ENCODE measurements at regions not wholly inside any gene's neighbourhood (a gene's known extent, or its start where the extent isn't known, plus 50 kb on each side); places are given as distances from the start of the nearest gene placed in this dataset.

DNA sequence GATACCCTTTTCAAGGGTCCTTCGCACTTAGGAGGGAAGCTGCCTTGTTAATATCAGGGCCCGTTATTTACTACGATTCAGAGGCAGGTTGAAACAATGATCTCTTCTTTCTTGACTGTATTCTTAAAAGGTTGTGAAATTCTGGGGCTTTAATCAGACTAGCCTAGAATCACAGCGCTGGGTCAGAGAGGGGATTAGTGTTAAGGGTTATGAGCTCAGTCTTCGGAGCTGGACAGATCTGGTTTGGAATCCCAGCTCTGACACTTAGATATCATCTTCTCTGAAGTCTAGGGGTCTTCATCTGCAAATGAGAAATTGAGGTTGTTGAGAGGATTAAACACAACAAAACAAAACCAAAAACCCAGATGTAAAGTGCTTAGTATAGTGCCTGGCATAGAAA is 77.4 kb downstream of the CD83 start:
- H3K27me3 Mint-ChIP-seq (ENCODE audit: low read depth) = peaks cover 15% of the 10 kb centered on the region
- H2BK12ac ChIP-seq (ENCODE audit: insufficient read length, low read depth, low read length) = no peak overlapping the region
- no peak for DNase-seq
- H3K14ac ChIP-seq (ENCODE audit: insufficient read depth, low read length) = no peak overlapping the region
- H3K4ac ChIP-seq (ENCODE audit: low read depth, low read length) = no peak overlapping the region
- no peak overlapping the region for H2AFZ ChIP-seq (ENCODE audit: low read length)
- no peaks in the 10 kb centered on the region for H3K9me3 ChIP-seq (ENCODE audit: control insufficient read depth, low read depth, low read length)
- no peak overlapping the region for H3K9ac ChIP-seq (ENCODE audit: extremely low read depth, insufficient read length, low read length)
- no peaks in the 10 kb centered on the region for H4K20me1 ChIP-seq (ENCODE audit: control insufficient read depth, insufficient read depth, insufficient read length)
- peaks cover 24 to 25% of the 10 kb centered on the region in 2 experiments for H3K4me1 Mint-ChIP-seq
- TF ChIP-seq, protein P1, sequence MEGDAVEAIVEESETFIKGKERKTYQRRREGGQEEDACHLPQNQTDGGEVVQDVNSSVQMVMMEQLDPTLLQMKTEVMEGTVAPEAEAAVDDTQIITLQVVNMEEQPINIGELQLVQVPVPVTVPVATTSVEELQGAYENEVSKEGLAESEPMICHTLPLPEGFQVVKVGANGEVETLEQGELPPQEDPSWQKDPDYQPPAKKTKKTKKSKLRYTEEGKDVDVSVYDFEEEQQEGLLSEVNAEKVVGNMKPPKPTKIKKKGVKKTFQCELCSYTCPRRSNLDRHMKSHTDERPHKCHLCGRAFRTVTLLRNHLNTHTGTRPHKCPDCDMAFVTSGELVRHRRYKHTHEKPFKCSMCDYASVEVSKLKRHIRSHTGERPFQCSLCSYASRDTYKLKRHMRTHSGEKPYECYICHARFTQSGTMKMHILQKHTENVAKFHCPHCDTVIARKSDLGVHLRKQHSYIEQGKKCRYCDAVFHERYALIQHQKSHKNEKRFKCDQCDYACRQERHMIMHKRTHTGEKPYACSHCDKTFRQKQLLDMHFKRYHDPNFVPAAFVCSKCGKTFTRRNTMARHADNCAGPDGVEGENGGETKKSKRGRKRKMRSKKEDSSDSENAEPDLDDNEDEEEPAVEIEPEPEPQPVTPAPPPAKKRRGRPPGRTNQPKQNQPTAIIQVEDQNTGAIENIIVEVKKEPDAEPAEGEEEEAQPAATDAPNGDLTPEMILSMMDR (conservative IDR thresholded peaks at IDR 0.05) = no peak
- no peak overlapping the region for H4K5ac ChIP-seq (ENCODE audit: insufficient read length, low read depth, low read length)
- H3K4me2 ChIP-seq (ENCODE audit: insufficient read depth, insufficient read length, low read length) = no peak overlapping the region
- no peak overlapping the region for H3K56ac ChIP-seq (ENCODE audit: insufficient read length, low read depth, low read length)
- no peak overlapping the region for H2BK15ac ChIP-seq (ENCODE audit: low read depth, low read length)
- no peak overlapping the region for H2BK5ac ChIP-seq (ENCODE audit: insufficient read length, low read length)
- H3K18ac ChIP-seq (ENCODE audit: insufficient read length, low read depth, low read length) = no peak overlapping the region
- H2BK20ac ChIP-seq (ENCODE audit: low read depth, low read length, poor library complexity, severe bottlenecking) = no peak overlapping the region
- no peaks in the 10 kb centered on the region; the same call in 1 of the 2 replicates for H3K4me1 ChIP-seq (ENCODE audit: insufficient read depth, low read length)
- H3K36me3 Mint-ChIP-seq (ENCODE audit: insufficient read depth in 1 of 3, low read depth in 3 of 3) = no peaks in the 10 kb centered on the region
- WGBS (ENCODE audit: extremely low coverage, insufficient read length, low lambda C conversion rate) = no CpG with 5 or more reads among the region's 5 CpGs
- no peak overlapping the region for H3K4me3 Mint-ChIP-seq
- no peaks in the 10 kb centered on the region for H3K23me2 ChIP-seq (ENCODE audit: insufficient read length, low read depth, low read length, poor library complexity, severe bottlenecking)
- no peaks in the 10 kb centered on the region for H3K79me2 ChIP-seq (ENCODE audit: insufficient read depth, low read length)
- no peaks in the 10 kb centered on the region for H3K27me3 ChIP-seq (ENCODE audit: insufficient read depth, low read length)
- H3K79me1 ChIP-seq (ENCODE audit: insufficient read depth, low read depth, low read length, poor library complexity, severe bottlenecking) = no peaks in the 10 kb centered on the region
- no peak overlapping the region for H4K91ac ChIP-seq (ENCODE audit: insufficient read length, low read depth, low read length)
- H2BK120ac ChIP-seq (ENCODE audit: low read depth, low read length, poor library complexity, severe bottlenecking) = no peak overlapping the region
- H2AK5ac ChIP-seq (ENCODE audit: insufficient read length, low read length) = no peak overlapping the region
- H3T11ph ChIP-seq (ENCODE audit: low read length) = no peak overlapping the region
- peaks cover 0 to 1% of the 10 kb centered on the region in 2 experiments; a peak in 2 of 5 replicates for H3K9me3 Mint-ChIP-seq
- H3K23ac ChIP-seq (ENCODE audit: insufficient read length, low read depth, low read length) = no peak overlapping the region
- H4K8ac ChIP-seq (replicated peaks; ENCODE audit: insufficient read length, low read depth, low read length) = no peak overlapping the region
- no peak overlapping the region for H3K27ac ChIP-seq (ENCODE audit: insufficient read length, low read depth, low read length)
- H3K27ac Mint-ChIP-seq = no peak overlapping the region
